ENCODE measurements at regions not wholly inside any gene's neighbourhood (a gene's known extent, or its start where the extent isn't known, plus 50 kb on each side); places are given as distances from the start of the nearest gene placed in this dataset.
A peak's percentile ranks its signal among the peaks of the same experiment; 100 is the strongest.

- TF ChIP-seq CTCF (IDR thresholded peaks at IDR 0.05; ENCODE audit: low read depth, low read length), result no peak
- no peak for DNase-seq (ENCODE audit: extremely low read depth, low read depth)
Observed at GRCh38 chr12:38124247-38125012, 192.1 kb upstream of the ALG10B start.

GRCh38 chr12:38132139-38132538 lies 184.4 kb upstream of the ALG10B start:
- no peak for DNase-seq (ENCODE audit: extremely low read depth, low read depth)
- TF ChIP-seq CTCF (IDR thresholded peaks at IDR 0.05; ENCODE audit: low read depth, low read length), result no peak

GRCh38 chr12:38137287-38137686 lies 179.3 kb upstream of the ALG10B start:
- DNase-seq (ENCODE audit: extremely low read depth, low read depth), result no peak
- no peak for TF ChIP-seq CTCF (IDR thresholded peaks at IDR 0.05; ENCODE audit: low read depth, low read length)

GRCh38 chr12:38137716-38138115 lies 178.9 kb upstream of the ALG10B start:
- no peak for DNase-seq (ENCODE audit: extremely low read depth, low read depth)
- TF ChIP-seq CTCF (IDR thresholded peaks at IDR 0.05; ENCODE audit: low read depth, low read length), result no peak

- TF ChIP-seq CTCF (IDR thresholded peaks at IDR 0.05; ENCODE audit: low read depth, low read length), result peak; percentile 92
- DNase-seq (ENCODE audit: extremely low read depth, low read depth), result peak; percentile 31
Observed at GRCh38 chr12:38138225-38139221, 178.1 kb upstream of the ALG10B start.

GRCh38 chr12:38139456-38139855 lies 177.1 kb upstream of the ALG10B start:
- TF ChIP-seq CTCF (IDR thresholded peaks at IDR 0.05; ENCODE audit: low read depth, low read length), result no peak
- no peak for DNase-seq (ENCODE audit: extremely low read depth, low read depth)

GRCh38 chr12:38141239-38141638 lies 175.3 kb upstream of the ALG10B start:
- no peak for DNase-seq (ENCODE audit: extremely low read depth, low read depth)
- no peak for TF ChIP-seq CTCF (IDR thresholded peaks at IDR 0.05; ENCODE audit: low read depth, low read length)
